HL-60 (cell line): ENCODE measurements at regions not wholly inside any gene's neighbourhood (a gene's known extent, or its start where the extent isn't known, plus 50 kb on each side); places are given as distances from the start of the nearest gene placed in this dataset.

Experiments used
- GABPA ChIP-seq: IDR thresholded peaks from 2 replicates; pipeline ENCODE4 v1.6.1; 2012; ENCODE audit warnings: low read depth
- POLR2AphosphoS5 ChIP-seq: IDR thresholded peaks from 2 replicates; pipeline ENCODE4 v1.6.1; 2012; ENCODE audit warnings: low read depth
- SPI1 ChIP-seq: IDR thresholded peaks from 2 replicates; pipeline ENCODE4 v1.6.1; 2012; ENCODE audit warnings: low read depth, mild to moderate bottlenecking, borderline replicate concordance
- TF ChIP-seq, protein P1 (sequence below): IDR thresholded peaks from one replicate; pipeline ENCODE4 v1.5.1; 2011; ENCODE audit warnings: low read length, control low read depth, inconsistent platforms; ENCODE audit not compliant: insufficient read depth

DNA sequence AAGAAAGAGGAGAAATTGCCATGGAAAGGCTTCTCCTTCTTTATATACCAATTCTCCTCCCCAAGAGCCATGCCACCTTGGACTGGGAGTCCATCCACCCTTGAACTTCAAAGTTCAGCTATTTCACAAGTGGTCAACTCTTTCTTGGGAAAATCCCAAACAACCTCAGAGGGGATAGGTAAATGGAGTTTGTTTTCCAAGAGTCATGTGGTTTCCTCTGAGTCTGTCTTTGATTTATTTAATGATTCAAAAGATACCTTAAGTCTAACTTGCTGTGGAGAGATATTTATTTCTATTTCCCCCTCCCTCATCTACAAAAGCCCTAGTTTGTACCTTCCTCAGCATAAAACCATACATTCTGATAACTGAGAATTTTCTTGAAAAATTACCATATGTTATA is 758.6 kb upstream of the IGFBP3 start:
- TF ChIP-seq, protein P1, sequence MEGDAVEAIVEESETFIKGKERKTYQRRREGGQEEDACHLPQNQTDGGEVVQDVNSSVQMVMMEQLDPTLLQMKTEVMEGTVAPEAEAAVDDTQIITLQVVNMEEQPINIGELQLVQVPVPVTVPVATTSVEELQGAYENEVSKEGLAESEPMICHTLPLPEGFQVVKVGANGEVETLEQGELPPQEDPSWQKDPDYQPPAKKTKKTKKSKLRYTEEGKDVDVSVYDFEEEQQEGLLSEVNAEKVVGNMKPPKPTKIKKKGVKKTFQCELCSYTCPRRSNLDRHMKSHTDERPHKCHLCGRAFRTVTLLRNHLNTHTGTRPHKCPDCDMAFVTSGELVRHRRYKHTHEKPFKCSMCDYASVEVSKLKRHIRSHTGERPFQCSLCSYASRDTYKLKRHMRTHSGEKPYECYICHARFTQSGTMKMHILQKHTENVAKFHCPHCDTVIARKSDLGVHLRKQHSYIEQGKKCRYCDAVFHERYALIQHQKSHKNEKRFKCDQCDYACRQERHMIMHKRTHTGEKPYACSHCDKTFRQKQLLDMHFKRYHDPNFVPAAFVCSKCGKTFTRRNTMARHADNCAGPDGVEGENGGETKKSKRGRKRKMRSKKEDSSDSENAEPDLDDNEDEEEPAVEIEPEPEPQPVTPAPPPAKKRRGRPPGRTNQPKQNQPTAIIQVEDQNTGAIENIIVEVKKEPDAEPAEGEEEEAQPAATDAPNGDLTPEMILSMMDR: no peak
- no peak for TF ChIP-seq POLR2AphosphoS5
- TF ChIP-seq SPI1: no peak
- no peak for TF ChIP-seq GABPA
